HG03521 (cell line): ENCODE measurements at regions not wholly inside any gene's neighbourhood (a gene's known extent, or its start where the extent isn't known, plus 50 kb on each side); places are given as distances from the start of the nearest gene placed in this dataset.
"Not testable (repeated sequence)": the region's sequence is repeated elsewhere in the genome, so short reads cannot be mapped to it uniquely, and the experiment has no call there.

Experiments
- ATAC-seq: cut with Tn5 transposase; IDR thresholded peaks from one replicate; pipeline ENCODE4 v1.9.1; 2021; ENCODE audit warnings: mild to moderate bottlenecking, moderate library complexity; ENCODE audit not compliant: unreplicated experiment

DNA sequence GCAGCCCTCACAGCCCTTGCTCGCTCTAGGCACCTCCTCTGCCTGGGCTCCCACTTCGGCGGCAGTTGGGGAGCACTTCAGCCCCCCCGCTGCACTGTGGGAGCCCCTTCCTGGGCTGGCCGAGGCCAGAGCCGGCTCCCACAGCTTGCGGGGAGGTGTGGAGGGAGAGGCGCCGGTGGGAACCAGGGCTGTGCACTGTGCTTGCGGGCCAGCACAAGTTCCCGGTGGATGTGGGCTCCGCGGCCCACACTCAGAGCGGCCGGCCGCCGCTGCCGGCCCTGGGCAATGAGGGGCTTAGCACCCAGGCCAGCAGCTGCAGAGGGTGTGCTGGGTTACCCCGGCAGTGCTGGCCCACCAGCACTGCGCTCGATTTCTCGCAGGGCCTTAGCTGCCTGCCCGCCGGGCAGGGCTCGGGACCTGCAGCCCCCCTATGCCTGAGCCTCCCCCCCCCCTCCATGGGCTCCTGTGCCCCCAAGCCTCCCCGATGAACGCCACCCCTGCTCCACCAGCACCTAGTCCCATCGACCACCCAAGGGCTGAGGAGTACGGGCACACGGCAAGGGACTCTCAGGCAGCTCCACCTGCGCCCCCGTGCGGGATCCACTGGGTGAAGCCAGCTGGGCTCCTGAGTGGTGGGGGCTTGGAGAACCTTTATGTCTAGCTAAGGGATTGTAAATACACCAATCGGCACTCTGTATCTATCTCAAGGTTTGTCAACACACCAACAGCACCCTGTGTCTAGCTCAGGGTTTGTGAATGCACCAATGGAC lies 224.8 kb downstream of the ZNF608 start:
- no peak for ATAC-seq

DNA sequence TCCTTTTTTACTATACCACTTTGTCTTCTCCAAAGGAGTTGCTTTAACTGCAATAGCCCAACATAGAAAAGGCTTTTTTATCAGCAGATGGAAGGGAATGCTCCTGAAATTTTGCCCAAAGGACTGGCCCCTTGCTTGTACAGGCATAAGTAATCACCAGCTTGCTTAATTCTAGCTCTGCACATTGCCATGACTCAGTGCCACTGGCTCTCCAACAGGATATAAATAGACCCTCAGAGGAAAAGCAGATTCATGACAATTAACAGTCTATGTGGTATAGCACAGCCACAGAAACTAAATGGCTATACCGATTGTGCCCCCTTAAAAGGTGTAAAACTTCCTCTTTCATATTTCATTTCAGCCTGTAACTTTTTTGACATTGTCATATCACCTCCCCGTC lies 227.0 kb downstream of the ZNF608 start:
- ATAC-seq, result peak; percentile 65

DNA sequence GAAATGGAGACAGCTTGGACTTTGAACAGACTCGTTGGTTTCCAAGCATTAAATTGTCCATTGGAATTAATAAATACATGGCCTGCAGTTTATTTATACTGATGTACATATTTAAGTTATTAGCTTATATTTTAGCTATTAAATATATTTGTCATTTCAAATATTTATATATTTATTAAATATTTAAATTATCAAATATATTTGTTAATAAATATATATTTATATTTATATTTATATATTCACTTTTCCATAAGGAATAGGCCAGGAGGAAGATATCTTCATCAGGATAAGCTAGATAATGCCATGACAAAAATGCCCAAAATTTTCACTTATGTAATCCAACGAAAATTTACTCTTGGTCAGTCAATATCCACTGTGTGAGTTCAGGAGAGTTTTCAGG lies 229.9 kb downstream of the ZNF608 start:
- ATAC-seq, result no peak

DNA sequence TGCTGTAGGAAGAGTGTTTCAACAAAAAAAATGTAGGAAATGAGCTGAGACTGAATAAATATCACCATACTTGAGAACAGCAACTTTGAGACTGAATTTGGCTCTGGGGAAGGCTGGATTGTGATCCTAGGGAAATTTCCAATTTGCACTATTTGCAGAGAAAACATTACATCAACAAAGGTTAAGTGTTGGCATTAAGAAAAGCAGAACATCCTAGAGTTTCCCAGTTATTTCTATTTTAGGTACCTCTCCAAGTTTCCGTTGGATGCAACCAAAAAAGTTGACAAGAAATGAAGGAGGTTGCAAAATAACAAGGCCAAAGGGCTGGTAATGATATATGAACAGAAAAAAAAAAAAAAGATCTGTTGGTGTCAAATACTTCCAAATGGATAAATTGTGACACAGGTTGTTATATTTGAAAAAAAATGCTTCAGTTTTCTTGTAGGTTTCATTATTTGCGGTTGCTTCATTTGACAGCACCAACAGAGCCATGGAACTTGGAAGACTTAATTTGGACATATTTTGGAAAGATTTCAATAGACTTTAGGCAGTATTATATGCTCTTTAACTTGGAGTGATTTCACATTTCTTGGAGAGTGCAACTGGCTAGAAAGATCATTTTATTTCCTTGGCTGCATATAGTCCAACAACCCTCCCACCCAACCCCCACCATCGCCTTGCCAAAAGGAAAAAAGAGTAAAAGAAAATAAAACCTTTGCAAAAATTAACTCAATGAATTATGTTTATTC lies 230.8 kb downstream of the ZNF608 start:
- ATAC-seq, result no peak

DNA sequence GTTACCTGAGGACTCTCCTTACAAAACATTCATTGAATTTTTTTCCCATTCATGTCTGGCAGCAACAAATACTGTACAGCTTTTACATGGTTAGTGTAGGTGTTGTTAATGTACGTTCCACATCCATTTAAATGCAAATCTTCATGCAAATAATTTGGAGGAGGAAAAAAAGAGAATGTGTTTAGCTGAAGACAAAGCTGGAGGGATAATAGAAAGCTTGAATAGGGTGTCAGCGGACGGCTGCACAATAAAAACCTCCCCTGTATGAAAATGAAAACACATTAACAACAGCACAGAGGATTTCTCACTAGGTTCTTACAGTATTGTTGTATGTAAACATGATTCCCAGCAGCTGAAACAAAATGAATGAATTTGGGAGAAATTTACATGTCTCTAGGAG lies 231.5 kb downstream of the ZNF608 start:
- no peak for ATAC-seq

DNA sequence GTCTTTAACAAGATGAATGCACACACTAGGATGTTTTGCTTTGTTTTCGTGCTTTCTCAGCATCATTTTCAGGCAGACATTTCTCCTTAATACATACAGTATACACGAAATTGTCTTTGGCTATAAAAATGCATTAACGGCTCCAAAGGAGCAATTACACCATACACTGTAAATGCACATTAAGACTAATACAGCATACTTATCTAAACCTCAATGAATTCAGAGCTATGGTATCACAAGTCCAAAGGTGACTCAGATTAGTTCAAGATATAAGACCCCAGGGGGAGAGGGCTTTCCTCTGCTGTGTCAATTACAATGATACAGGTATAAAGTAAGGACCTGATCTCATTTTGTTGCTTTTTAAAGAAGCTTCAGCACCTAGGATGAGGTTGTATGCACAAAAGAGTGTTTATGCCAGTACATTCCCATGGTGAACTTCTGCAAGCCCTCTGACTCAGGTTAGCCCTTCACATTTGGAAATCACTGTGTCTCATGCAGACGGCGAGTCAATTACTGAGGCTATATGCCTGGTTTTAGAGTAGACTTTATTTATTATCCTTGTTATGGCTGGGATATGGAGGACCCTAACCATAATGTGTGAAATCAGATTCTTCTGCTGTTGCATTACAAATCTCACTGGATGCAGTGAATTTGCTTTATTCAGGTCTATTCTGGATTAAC lies 233.3 kb downstream of the ZNF608 start:
- ATAC-seq, result no peak

DNA sequence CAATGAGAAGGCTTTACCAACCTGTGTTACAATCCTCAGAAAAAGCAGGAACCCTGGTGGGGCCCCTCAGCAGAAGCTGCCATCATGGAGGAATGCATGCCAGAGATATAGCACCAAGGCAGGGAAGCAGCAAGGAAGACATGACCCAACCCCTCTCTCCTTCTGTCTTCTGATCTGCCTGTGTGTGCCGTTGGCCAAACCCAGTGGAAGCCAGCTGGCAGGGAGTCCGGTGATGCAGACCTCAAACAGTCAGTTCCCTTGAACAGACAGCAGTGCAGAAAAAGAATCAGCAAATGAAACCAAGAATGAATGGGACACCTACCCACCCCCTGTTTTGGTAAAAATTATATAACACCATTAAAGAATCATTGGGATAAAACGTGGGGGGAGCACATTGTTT lies 234.2 kb downstream of the ZNF608 start:
- ATAC-seq, result no peak

DNA sequence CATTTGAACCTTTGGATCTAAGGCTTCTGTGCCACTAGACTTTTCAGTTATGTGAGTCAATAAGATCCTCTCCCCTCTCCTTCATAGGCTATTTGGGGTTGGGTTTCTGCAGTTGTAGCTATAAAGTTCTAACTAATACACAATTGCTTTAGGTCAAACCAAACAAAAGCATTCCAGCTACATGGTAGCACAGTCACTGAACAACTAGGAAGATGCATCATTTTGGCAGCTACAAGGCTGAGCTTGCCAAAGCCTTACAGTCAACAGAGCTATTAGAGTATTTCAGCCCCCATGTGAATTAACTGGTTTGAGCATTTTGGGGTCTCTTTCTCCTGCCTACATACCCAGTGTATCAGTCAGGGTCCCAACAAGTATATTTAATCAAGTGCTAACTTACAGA lies 234.6 kb downstream of the ZNF608 start:
- no peak for ATAC-seq

DNA sequence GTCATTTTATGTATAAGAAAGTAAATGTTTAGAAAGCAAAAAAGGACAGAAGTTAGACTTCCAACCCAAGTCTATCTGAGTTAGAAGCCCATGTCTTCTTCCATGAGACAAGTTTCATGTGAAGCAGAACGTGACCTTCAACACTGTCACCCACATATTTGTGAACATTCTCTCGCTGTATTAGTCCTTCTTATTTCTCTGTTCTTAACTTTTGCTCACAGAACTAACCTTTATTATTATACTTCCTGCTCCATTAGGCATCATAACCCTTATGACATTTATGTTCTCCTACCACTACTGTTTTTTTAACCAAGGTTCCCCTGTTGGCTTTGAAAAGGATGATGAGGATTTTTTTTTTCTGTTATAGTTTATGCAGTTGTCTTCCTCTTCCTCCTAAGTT lies 238.8 kb downstream of the ZNF608 start:
- ATAC-seq, result no peak

DNA sequence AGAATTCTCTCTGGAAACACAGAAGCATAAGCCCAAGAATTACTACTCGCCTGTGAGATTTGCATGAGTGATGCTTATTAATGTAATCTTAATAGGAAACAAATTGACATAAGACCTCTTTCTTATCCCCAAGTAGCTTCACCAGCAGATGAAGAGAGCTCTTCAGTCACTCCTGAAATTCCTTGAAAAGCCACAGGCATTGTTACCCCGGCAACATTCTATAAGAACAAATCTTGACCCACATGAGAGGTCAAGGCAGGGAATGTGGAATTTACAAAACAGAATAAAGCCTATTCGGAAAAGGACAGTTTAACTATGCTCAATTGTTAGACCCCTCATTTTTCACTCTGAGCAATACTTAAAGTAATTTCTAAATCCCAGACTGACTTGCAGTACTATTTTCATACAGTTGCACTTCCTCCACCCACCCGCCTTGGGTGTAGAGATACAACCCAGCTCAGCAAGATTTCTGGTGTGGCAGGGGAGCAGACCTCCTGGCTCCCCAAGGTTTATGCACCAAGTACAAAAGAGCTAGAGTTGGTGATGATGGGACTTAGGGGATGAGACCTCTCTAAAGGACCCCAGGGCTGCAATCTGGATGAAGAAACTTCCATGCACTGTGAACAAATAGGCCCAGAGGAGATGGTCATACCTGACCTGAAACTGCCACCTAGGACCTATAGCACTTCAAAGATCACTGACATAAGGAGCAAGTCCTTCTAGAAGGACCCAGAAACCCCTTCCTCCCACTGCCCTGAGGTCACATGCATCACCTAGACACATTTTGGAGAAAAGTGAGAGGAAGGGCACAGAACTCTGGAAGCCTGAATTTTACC lies 242.1 kb downstream of the ZNF608 start:
- peak; percentile 86 for ATAC-seq

DNA sequence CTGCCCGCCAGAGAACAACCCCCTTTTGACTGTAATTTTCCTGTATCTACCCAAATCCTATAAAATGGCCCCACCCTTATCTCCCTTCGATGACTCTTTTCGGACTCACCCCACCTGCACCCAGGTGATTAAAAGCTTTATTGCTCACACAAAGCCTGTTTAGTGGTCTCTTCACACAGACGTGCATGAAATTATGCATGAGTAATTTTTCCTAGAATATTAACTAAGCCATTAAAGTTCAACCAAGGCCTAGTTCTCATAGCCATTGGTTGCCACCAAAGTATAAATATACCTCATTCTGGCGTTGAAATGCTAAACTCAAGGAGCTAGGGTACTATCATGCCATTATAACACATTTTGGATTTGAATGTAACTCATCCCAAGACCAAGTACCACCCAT lies 243.9 kb downstream of the ZNF608 start:
- ATAC-seq, result no peak

DNA sequence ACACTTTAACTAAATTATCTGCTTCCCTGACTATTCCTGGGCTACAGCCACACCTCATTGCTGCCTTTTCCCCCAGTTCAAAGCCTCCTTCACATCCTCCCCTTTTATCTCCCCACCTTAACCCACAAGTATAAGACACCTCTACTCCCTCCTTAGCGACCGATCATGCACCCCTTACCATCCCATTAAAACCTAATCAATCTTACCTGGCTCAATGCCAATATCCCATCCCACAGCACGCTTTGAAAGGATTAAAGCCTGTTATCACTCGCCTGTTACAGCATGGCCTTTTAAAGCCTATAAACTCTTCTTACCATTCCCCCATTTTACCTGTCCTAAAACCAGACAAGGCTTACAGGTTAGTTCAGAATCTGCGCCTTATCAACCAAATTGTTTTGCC lies 246.6 kb downstream of the ZNF608 start:
- ATAC-seq, result not testable (repeated sequence)

DNA sequence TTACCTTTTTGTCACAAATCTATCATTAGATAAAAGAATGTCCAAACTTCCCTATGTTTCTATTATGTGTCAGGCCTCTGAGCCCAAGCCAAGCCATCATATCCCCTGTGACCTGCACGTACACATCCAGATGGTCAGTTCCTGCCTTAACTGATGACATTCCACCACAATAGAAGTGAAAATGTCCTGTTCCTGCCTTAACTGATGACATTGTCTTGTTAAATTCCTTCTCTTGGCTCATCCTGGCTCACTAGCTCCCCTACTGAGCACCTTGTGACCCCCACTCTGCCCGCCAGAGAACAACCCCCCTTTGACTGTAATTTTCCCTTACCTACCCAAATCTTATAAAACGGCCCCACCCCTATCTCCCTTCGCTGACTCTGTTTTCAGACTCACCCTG lies 249.5 kb downstream of the ZNF608 start:
- not testable (repeated sequence) for ATAC-seq

DNA sequence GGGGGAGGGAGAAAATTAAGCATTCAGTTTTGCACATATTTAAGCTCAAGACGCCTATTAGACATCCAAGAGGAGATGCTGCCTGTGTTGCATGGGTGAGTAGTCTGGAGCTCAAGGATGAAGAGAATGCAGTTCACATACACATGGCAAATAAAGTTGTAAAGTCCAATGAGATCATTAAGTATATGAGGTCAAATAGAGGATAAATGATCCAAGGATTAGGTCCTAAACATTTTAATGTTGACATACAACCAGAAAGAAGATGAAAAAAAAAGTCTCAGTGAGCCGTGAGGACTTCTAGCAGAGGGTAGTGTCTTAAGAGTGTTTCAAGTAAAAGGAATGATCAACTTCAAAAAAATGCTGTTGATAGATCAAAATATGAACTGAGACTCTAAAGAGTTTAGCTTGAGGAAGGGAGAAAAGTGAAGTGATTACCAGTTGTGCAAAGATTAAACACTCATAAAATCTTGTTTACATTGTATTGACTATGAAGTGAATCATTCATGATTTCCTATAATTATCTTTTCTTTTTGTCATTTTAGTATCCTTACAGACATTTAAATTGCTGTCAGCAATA lies 251.8 kb downstream of the ZNF608 start:
- ATAC-seq, result no peak

DNA sequence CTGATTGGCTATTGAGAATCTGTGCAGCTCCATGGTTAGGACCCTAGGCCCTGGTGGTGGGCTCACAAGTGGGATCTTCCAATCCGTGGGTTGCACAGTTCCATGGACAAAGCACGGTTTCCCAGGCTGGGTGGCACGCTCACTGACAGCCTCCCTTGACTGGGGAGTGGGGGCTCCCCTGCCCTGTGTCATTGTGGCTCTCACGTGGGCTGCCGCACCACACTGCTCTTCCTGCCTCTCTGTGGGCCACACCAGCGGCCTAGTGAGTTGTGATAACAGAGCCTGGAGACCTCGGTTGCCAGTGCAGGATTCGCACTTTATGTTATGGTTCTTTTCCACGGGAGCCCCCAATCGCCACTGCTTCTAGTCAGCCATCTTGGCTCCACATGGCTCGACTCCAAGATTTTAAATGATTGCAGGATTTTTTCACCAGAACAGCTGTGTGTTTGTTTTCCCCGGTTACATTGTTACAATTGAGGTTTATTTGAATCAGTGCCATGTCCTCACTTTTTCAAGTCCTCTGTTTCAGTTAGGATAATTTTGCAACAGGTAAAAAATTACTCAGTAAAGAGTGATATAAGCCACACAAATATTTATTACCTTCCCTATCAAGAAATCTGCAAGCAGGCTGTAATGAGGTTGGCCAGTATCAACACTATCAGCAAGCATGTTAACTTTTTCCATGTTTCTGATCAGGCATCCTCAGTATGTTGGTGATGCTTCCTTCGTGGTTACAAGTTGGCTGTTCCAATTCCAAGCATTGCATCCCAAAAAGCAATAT lies 253.8 kb downstream of the ZNF608 start:
- no peak for ATAC-seq

DNA sequence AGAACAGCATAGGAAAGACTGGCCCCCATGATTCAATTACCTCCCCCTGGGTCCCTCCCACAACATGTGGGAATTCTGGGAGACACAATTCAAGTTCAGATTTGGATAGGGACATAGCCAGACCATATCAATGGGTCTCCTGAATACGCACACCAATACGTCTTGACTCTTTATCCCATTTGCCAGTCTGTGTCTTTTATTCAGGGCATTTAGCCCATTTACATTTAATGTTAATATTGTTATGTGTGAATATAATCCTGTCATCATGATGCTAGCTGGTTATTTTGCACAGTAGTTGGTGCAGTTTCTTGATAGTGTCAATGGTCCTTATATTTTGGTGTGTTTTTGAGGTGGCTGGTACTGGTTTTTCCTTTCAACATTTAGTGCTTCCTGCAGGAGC lies 256.1 kb downstream of the ZNF608 start:
- not testable (repeated sequence) for ATAC-seq

DNA sequence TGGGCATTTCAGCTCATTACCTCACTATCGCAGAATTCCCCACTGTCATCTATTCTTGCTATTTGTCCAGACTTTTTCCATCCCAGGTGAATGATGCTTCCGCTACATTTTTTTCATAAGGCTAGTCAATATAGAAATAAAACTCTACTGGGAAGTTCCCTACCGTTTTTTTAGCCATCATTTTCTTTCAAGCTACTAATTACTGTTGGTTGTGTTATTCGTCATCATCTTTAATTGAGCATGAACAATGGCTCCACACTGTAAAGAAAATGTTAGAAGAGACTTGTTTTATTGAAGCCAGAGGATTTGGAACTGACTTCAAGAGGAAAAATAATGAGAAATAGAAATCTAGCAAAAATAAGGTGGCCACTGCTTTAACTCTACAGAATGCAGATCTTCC lies 265.0 kb downstream of the ZNF608 start:
- ATAC-seq, result no peak

DNA sequence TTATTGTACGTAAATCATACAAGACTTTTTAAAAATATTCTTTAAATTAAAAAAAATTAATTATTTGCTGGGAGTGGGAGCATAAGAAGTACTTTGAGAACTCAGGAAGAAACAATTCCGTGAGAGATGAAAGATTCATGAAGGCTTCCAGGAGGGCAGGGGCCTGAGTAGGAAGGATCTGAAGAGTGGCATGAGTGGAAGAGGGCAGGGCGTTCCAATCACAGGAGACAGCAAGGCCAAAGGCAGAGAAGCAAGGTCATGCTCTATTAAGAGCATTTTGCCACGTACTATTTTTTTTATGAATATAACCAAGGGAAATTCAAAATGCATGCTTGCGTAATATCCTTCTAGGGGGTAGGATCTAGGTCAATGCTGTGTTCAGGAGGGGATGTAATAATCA lies 265.5 kb downstream of the ZNF608 start:
- ATAC-seq, result no peak

DNA sequence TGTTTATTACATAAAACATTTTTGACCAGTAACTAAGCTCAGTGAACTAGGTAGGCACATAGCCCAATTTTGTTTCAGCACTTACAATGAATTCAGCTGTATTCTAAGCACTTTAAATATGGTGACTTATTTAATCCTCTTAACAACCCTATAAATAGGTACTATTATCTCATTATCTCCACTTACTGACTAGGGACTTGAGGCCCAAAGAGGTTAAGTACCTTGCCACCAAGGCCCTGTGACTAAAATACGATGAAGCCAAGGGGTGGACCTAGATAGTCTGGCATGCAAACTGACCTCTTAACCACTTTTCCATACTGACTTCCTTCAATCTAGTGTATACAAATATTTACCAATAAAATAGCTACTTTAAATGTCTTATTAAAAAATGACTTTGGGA lies 266.4 kb downstream of the ZNF608 start:
- no peak for ATAC-seq

DNA sequence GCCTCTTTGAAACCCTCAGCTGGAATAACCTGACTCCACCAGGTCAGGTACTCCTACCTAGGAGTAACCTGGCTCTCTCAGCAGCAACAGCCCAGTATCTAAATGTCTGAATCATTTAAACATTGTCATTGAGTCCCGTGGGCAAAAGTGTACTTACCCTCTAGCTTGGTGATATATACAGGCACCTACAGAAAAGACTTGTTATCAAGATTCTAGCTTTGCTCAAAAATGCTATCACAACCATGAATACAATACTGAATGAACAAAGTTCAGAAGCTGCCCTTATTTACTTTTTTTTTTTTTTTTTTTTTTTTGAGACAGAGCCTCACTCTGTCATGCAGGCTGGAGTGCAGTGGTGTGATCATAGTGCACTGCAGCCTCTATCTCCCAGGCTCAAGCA lies 268.2 kb downstream of the ZNF608 start:
- no peak for ATAC-seq
